ENCODE measurements at regions not wholly inside any gene's neighbourhood (a gene's known extent, or its start where the extent isn't known, plus 50 kb on each side); places are given as distances from the start of the nearest gene placed in this dataset.

DNA sequence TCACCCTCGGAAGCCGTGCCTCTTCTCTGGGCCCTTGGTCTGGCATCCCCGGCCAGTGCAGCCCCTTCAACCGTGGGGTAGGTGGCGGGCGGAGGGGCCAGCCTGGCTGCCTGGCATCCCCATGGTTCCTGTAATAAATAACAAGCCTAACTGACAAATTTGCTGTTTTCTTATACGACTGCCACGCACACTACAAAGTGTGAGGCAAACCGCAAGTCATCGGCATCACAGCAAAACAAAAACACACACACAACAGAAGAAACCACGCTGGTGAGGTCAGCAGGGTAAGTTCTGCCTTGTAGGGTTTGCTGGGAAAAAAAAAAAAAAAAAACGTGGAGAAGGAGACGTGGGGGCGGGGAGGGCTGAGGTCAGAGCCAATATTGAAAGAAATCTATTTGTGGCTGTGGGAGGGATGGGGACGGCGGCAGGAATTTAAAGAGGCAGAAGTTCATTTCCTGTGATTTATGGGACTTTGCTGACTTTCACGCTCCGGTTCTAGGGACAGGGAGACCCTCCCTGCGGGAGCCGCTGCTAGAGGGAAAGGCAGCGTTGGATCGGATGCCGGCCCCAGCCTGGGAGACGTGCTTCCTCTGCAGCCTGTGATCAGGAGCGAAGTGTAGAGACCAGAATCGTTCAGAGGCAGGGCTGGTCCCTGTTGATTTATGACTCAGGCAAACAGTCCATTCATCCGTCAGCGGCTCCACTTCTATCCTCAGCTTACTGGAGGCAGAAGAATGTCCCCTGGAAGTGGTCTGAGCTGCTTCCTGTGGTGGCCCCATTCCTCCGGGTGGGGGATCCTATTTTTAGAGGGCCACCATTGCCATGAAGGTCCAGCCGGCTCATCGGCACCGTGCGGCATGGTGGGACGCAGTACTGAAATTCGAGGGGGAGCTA lies 162.8 kb downstream of the FOXL1 start:
- TF ChIP-seq, protein P1, sequence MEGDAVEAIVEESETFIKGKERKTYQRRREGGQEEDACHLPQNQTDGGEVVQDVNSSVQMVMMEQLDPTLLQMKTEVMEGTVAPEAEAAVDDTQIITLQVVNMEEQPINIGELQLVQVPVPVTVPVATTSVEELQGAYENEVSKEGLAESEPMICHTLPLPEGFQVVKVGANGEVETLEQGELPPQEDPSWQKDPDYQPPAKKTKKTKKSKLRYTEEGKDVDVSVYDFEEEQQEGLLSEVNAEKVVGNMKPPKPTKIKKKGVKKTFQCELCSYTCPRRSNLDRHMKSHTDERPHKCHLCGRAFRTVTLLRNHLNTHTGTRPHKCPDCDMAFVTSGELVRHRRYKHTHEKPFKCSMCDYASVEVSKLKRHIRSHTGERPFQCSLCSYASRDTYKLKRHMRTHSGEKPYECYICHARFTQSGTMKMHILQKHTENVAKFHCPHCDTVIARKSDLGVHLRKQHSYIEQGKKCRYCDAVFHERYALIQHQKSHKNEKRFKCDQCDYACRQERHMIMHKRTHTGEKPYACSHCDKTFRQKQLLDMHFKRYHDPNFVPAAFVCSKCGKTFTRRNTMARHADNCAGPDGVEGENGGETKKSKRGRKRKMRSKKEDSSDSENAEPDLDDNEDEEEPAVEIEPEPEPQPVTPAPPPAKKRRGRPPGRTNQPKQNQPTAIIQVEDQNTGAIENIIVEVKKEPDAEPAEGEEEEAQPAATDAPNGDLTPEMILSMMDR (conservative IDR thresholded peaks at IDR 0.05; ENCODE audit: low read depth, low read length): no peak
- no peak for TF ChIP-seq EZH2 (IDR thresholded peaks at IDR 0.05; ENCODE audit: borderline replicate concordance, low read depth, low read length, poor library complexity, severe bottlenecking)
